ENCODE measurements at regions not wholly inside any gene's neighbourhood (a gene's known extent, or its start where the extent isn't known, plus 50 kb on each side); places are given as distances from the start of the nearest gene placed in this dataset.

DNA sequence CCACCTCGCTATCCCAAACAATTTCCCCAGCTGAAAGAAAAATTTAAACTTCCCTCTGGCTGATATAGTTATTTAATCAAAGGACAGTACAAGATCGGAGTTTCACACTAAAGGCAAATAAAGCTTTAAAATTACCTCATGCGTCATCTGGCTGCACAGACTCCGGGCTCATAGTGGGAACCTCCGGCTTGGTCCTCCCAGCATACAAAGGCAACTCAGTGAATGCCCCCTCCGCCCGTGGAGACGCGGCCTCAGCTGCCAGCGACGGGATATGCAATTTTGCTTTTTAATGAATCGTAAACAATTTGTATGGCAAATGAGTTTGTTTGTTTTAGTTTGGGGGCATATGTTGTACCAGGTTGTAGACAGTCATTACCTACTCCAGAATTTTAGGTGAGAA lies 214.6 kb upstream of the NFIA start (continued):
- TF ChIP-seq, protein P1, sequence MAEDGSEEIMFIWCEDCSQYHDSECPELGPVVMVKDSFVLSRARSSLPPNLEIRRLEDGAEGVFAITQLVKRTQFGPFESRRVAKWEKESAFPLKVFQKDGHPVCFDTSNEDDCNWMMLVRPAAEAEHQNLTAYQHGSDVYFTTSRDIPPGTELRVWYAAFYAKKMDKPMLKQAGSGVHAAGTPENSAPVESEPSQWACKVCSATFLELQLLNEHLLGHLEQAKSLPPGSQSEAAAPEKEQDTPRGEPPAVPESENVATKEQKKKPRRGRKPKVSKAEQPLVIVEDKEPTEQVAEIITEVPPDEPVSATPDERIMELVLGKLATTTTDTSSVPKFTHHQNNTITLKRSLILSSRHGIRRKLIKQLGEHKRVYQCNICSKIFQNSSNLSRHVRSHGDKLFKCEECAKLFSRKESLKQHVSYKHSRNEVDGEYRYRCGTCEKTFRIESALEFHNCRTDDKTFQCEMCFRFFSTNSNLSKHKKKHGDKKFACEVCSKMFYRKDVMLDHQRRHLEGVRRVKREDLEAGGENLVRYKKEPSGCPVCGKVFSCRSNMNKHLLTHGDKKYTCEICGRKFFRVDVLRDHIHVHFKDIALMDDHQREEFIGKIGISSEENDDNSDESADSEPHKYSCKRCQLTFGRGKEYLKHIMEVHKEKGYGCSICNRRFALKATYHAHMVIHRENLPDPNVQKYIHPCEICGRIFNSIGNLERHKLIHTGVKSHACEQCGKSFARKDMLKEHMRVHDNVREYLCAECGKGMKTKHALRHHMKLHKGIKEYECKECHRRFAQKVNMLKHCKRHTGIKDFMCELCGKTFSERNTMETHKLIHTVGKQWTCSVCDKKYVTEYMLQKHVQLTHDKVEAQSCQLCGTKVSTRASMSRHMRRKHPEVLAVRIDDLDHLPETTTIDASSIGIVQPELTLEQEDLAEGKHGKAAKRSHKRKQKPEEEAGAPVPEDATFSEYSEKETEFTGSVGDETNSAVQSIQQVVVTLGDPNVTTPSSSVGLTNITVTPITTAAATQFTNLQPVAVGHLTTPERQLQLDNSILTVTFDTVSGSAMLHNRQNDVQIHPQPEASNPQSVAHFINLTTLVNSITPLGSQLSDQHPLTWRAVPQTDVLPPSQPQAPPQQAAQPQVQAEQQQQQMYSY (CRISPR knock-in tag; IDR thresholded peaks at IDR 0.05): no peak

- no peak for ATAC-seq
- no peak overlapping the region for H3K4me3 Mint-ChIP-seq
- no peaks in the 10 kb centered on the region for H3K9me3 Mint-ChIP-seq
- TF ChIP-seq CBFB (CRISPR knock-in tag; IDR thresholded peaks at IDR 0.05; ENCODE audit: low read depth) (no peak), ZNF396 (CRISPR knock-in tag; IDR thresholded peaks at IDR 0.05; ENCODE audit: borderline replicate concordance) (no peak), NFATC4 (CRISPR knock-in tag; IDR thresholded peaks at IDR 0.05) (no peak), MYBL2 (CRISPR knock-in tag; IDR thresholded peaks at IDR 0.05) (no peak), OVOL2 (CRISPR knock-in tag; IDR thresholded peaks at IDR 0.05; ENCODE audit: borderline replicate concordance) (no peak), KAT7 (CRISPR knock-in tag; IDR thresholded peaks at IDR 0.05; ENCODE audit: borderline replicate concordance) (no peak), NR1H2 (CRISPR knock-in tag; IDR thresholded peaks at IDR 0.05) (no peak), ESRRA (CRISPR knock-in tag; IDR thresholded peaks at IDR 0.05; ENCODE audit: borderline replicate concordance) (no peak), USF2 (CRISPR knock-in tag; IDR thresholded peaks at IDR 0.05) (no peak), ZMAT4 (CRISPR knock-in tag; IDR thresholded peaks at IDR 0.05) (no peak), RORB (CRISPR knock-in tag; IDR thresholded peaks at IDR 0.05) (no peak), ZNF219 (CRISPR knock-in tag; IDR thresholded peaks at IDR 0.05; ENCODE audit: borderline replicate concordance) (no peak)
- TF ChIP-seq, protein P2, sequence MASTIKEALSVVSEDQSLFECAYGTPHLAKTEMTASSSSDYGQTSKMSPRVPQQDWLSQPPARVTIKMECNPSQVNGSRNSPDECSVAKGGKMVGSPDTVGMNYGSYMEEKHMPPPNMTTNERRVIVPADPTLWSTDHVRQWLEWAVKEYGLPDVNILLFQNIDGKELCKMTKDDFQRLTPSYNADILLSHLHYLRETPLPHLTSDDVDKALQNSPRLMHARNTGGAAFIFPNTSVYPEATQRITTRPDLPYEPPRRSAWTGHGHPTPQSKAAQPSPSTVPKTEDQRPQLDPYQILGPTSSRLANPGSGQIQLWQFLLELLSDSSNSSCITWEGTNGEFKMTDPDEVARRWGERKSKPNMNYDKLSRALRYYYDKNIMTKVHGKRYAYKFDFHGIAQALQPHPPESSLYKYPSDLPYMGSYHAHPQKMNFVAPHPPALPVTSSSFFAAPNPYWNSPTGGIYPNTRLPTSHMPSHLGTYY (CRISPR knock-in tag; IDR thresholded peaks at IDR 0.05): no peak
- TF ChIP-seq, protein P3, sequence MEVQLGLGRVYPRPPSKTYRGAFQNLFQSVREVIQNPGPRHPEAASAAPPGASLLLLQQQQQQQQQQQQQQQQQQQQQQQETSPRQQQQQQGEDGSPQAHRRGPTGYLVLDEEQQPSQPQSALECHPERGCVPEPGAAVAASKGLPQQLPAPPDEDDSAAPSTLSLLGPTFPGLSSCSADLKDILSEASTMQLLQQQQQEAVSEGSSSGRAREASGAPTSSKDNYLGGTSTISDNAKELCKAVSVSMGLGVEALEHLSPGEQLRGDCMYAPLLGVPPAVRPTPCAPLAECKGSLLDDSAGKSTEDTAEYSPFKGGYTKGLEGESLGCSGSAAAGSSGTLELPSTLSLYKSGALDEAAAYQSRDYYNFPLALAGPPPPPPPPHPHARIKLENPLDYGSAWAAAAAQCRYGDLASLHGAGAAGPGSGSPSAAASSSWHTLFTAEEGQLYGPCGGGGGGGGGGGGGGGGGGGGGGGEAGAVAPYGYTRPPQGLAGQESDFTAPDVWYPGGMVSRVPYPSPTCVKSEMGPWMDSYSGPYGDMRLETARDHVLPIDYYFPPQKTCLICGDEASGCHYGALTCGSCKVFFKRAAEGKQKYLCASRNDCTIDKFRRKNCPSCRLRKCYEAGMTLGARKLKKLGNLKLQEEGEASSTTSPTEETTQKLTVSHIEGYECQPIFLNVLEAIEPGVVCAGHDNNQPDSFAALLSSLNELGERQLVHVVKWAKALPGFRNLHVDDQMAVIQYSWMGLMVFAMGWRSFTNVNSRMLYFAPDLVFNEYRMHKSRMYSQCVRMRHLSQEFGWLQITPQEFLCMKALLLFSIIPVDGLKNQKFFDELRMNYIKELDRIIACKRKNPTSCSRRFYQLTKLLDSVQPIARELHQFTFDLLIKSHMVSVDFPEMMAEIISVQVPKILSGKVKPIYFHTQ (CRISPR knock-in tag; IDR thresholded peaks at IDR 0.05): no peak
- TF ChIP-seq, protein P4, sequence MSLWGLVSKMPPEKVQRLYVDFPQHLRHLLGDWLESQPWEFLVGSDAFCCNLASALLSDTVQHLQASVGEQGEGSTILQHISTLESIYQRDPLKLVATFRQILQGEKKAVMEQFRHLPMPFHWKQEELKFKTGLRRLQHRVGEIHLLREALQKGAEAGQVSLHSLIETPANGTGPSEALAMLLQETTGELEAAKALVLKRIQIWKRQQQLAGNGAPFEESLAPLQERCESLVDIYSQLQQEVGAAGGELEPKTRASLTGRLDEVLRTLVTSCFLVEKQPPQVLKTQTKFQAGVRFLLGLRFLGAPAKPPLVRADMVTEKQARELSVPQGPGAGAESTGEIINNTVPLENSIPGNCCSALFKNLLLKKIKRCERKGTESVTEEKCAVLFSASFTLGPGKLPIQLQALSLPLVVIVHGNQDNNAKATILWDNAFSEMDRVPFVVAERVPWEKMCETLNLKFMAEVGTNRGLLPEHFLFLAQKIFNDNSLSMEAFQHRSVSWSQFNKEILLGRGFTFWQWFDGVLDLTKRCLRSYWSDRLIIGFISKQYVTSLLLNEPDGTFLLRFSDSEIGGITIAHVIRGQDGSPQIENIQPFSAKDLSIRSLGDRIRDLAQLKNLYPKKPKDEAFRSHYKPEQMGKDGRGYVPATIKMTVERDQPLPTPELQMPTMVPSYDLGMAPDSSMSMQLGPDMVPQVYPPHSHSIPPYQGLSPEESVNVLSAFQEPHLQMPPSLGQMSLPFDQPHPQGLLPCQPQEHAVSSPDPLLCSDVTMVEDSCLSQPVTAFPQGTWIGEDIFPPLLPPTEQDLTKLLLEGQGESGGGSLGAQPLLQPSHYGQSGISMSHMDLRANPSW (CRISPR knock-in tag; conservative IDR thresholded peaks at IDR 0.05; ENCODE audit: low read depth): no peak
- TF ChIP-seq, protein P5, sequence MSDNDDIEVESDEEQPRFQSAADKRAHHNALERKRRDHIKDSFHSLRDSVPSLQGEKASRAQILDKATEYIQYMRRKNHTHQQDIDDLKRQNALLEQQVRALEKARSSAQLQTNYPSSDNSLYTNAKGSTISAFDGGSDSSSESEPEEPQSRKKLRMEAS (CRISPR knock-in tag; IDR thresholded peaks at IDR 0.05): no peak
- DNase-seq (ENCODE audit: low spot score): no peak
- peaks cover 35% of the 10 kb centered on the region for H3K4me1 Mint-ChIP-seq
- ChIA-PET CTCF (interaction anchor here (1.1 to 1.4 kb wide), 2 partner anchors 20 to 183 kb away, joined by 3 read pairs; no protein-coding TSS in a partner anchor), POLR2A (interaction anchor here (1.0 kb wide), 1 partner anchor 18 kb away, joined by 3 read pairs; no protein-coding TSS in a partner anchor)
- no peaks in the 10 kb centered on the region for H3K27me3 Mint-ChIP-seq (ENCODE audit: low read depth)
- H3K27ac Mint-ChIP-seq: no peak overlapping the region
- H3K36me3 Mint-ChIP-seq: no peaks in the 10 kb centered on the region
Observed at GRCh38 chr1:60866917-60867531, 215.3 kb upstream of the NFIA start.
